T-cell (primary cell): ENCODE measurements at regions not wholly inside any gene's neighbourhood (a gene's known extent, or its start where the extent isn't known, plus 50 kb on each side); places are given as distances from the start of the nearest gene placed in this dataset.
A peak's percentile ranks its signal among the peaks of the same experiment; 100 is the strongest.

Experiments used
- ATAC-seq, 4 experiments: fragments of 200-7000 bp in 3 of 4; fragments of 150-1000 bp in 1 of 4; cut with Tn5 transposase; replicated peaks in 1 of 4; 1 replicate in 3 of 4; 2 replicates in 1 of 4; pipeline ENCODE4 v1.10.0; 2021; ENCODE audit warnings: moderate library complexity in 3 of 4, mild to moderate bottlenecking in 2 of 4, moderate number of reproducible peaks in 1 of 4
- CTCF ChIA-PET, 2 donors: fragments of 300-600 bp; sonication (Branson Sonifier 250); formaldehyde crosslinking; loops; one replicate each; lab custom pipeline; 2022; ENCODE audit warnings: antibody characterized with exemption in 2 of 2; lab: Charles Lee
- POLR2A ChIA-PET, 2 donors: fragments of 300-600 bp; sonication (Branson Sonifier 250); formaldehyde crosslinking; loops; one replicate each; lab custom pipeline; 2022; ENCODE audit warnings: antibody characterized with exemption in 2 of 2; lab: Charles Lee
- DNase-seq, 35 experiments: peaks; one replicate each; pipeline versions ENCODE4 v3.0.0 to v3.0.0-alpha.2; 2013 to 2023
- H3K27ac ChIP-seq: one replicate; pipeline ENCODE4 v1.5.1; 2013; ENCODE audit warnings: low read length
- H3K27me3 ChIP-seq, 2 experiments: replicated peaks in 1 of 2; 1 replicate in 1 of 2; 2 replicates in 1 of 2; pipeline versions ENCODE4 v1.6.1 to v1.7.0; 2013; ENCODE audit warnings: low read length in 1 of 2, mixed read lengths in 1 of 2; ENCODE audit not compliant: control insufficient read depth in 2 of 2, insufficient read depth in 2 of 2; ENCODE audit errors: extremely low read depth in 1 of 2
- H3K36me3 ChIP-seq, 2 donors: 1 replicate in 1 of 2; 2 replicates in 1 of 2; pipeline versions ENCODE4 v1.6.1 to v1.7.0; 2013; ENCODE audit warnings: low read length in 1 of 2; ENCODE audit not compliant: control insufficient read depth in 2 of 2, insufficient read depth in 1 of 2; ENCODE audit errors: extremely low read depth in 1 of 2
- H3K4me1 ChIP-seq, 2 experiments: 1 replicate in 1 of 2; 2 replicates in 1 of 2; pipeline versions ENCODE4 v1.6.1 to v1.7.0; 2013; ENCODE audit warnings: low read length in 2 of 2, mixed read lengths in 1 of 2; ENCODE audit not compliant: insufficient read depth in 2 of 2, control insufficient read depth in 1 of 2; ENCODE audit errors: extremely low read depth in 1 of 2
- H3K4me3 ChIP-seq, 2 donors: 1 replicate in 1 of 2; 2 replicates in 1 of 2; pipeline versions ENCODE4 v1.5.1 to v1.7.0; 2013; ENCODE audit warnings: mild to moderate bottlenecking in 2 of 2, low read length in 1 of 2, moderate library complexity in 1 of 2; ENCODE audit not compliant: control insufficient read depth in 1 of 2; ENCODE audit errors: extremely low read depth in 1 of 2
- H3K9me3 ChIP-seq: 2 replicates; pipeline ENCODE4 v1.7.0; 2013
- H3K27ac Mint-ChIP-seq, 2 donors: one replicate each; pipeline ENCODE4 v1.8.0; 2020 to 2021; ENCODE audit warnings: mild to moderate bottlenecking in 2 of 2, mixed read lengths in 2 of 2
- H3K27me3 Mint-ChIP-seq, 2 donors: one replicate each; pipeline ENCODE4 v1.8.0; 2021 to 2022; ENCODE audit warnings: mixed read lengths in 2 of 2
- H3K36me3 Mint-ChIP-seq: one replicate; pipeline ENCODE4 v1.8.0; 2021; ENCODE audit warnings: mixed read lengths
- H3K4me1 Mint-ChIP-seq, 3 donors: one replicate each; pipeline ENCODE4 v1.8.0; 2020 to 2022; ENCODE audit warnings: mixed read lengths in 3 of 3, mild to moderate bottlenecking in 1 of 3
- H3K4me3 Mint-ChIP-seq, 3 donors: one replicate each; pipeline ENCODE4 v1.8.0; 2020 to 2022; ENCODE audit warnings: mild to moderate bottlenecking in 3 of 3, mixed read lengths in 3 of 3, moderate library complexity in 3 of 3
- H3K9me3 Mint-ChIP-seq, 3 donors: one replicate each; pipeline ENCODE4 v1.8.0; 2020 to 2022; ENCODE audit warnings: mixed read lengths in 3 of 3
- whole genome bisulfite sequencing: methylation state at CpG from one replicate; pipeline ENCODE4 v1.1.5; 2013; ENCODE audit warnings: missing lambda C conversion rate; ENCODE audit not compliant: insufficient coverage; 5-methylcytosine and 5-hydroxymethylcytosine counted together

GRCh38 chr20:22403632-22404361 lies 180.6 kb downstream of the FOXA2 start:
- H3K4me3 Mint-ChIP-seq = peak overlapping the region; percentile 39 to 70 (median 58)
- POLR2A ChIA-PET = no interaction called here
- Histone ChIP-seq H3K27me3 (peaks cover 0 to 8% of the 10 kb centered on the region in 2 experiments), H3K36me3 (no peaks in the 10 kb centered on the region), H3K9me3 (no peaks in the 10 kb centered on the region), H3K4me3 (peak overlapping the region in 1 of 2 donors; percentile 6), H3K4me1 (peaks cover 0 to 2% of the 10 kb centered on the region in 2 experiments), H3K27ac (no peak overlapping the region)
- peaks cover 4 to 27% (median 10%) of the 10 kb centered on the region in 3 donors for H3K4me1 Mint-ChIP-seq
- no peak overlapping the region for H3K27ac Mint-ChIP-seq
- ATAC-seq = no peak
- H3K27me3 Mint-ChIP-seq = peaks cover 4 to 13% of the 10 kb centered on the region in 2 donors
- CTCF ChIA-PET = no interaction called here
- no peak for DNase-seq
- no peaks in the 10 kb centered on the region for H3K36me3 Mint-ChIP-seq
- 36% methylated on average over 6 of the region's 13 CpGs for WGBS
- peaks cover 2 to 6% (median 3%) of the 10 kb centered on the region in 3 donors for H3K9me3 Mint-ChIP-seq

DNA sequence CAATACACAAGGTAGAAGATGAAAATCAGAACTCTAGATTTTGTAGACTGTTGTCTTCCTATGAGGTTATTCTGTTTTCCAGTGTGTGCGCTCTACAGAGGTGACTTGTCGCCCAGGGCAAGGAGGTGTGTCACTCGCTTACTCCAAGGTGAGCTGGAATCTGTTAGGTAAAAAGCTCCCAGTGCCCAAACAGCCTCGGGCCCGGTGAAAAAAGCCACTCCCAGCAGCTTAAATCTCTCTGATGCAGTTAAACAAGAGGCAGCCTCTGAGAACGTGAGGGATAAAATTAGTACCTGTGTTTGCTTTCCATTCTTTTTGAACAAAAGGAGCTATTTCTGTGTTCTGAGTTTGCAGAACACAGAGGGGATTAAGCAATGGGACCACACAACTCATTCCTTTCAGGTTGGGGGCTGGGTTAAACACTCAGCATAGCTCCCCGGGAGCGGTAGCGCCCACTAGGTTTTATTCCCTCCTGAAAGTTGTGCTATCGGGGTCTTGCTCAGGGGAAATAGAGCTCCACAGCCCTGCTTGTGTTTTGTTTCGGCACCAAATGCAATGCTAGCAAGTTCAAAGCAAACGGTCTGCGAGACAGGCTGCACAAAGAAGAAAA lies 181.2 kb downstream of the FOXA2 start:
- H3K4me1 Mint-ChIP-seq = peaks cover 4 to 27% (median 10%) of the 10 kb centered on the region in 3 donors
- CTCF ChIA-PET = no interaction called here
- H3K27me3 Mint-ChIP-seq = peaks cover 4 to 14% of the 10 kb centered on the region in 2 donors
- peaks cover 0 to 6% (median 4%) of the 10 kb centered on the region in 3 donors for H3K9me3 Mint-ChIP-seq
- peaks cover 0 to 2% of the 10 kb centered on the region in 2 experiments for H3K4me1 ChIP-seq
- H3K27me3 ChIP-seq = peaks cover 0 to 8% of the 10 kb centered on the region in 2 experiments
- no peak overlapping the region for H3K27ac Mint-ChIP-seq
- H3K36me3 Mint-ChIP-seq = no peaks in the 10 kb centered on the region
- no peaks in the 10 kb centered on the region for H3K36me3 ChIP-seq
- 20% methylated on average over 7 of the region's 13 CpGs for WGBS
- H3K9me3 ChIP-seq = no peaks in the 10 kb centered on the region
- no peak overlapping the region for H3K4me3 ChIP-seq
- no peak for DNase-seq
- H3K4me3 Mint-ChIP-seq = peak overlapping the region in 2 of 3 donors; percentile 11 to 70
- ATAC-seq = no peak
- H3K27ac ChIP-seq = no peak overlapping the region
- POLR2A ChIA-PET = no interaction called here

DNA sequence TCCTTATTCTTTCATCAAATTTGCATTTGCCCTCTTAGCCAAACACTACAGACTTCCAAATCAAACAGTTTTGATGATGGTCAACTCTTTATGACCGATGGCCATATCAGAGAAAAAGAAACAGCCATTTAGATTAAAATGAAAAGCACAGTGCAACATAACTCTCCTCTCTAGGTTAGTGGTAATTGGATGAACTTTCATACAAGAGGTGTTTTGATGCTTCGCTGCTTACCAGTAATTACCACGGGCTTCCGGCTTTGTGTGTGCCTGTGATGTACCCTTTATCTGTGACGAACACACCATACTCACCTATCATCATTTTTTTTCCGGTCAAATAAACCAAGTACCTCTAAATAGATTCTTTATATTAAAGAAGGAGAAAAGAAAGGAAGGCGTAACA lies 181.8 kb downstream of the FOXA2 start:
- H3K36me3 ChIP-seq = no peaks in the 10 kb centered on the region
- peaks cover 0 to 6% (median 5%) of the 10 kb centered on the region in 3 donors for H3K9me3 Mint-ChIP-seq
- peaks cover 4 to 27% (median 10%) of the 10 kb centered on the region in 3 donors for H3K4me1 Mint-ChIP-seq
- H3K4me3 Mint-ChIP-seq = peak overlapping the region in 1 of 3 donors; percentile 70
- no peaks in the 10 kb centered on the region for H3K36me3 Mint-ChIP-seq
- ChIA-PET POLR2A (no interaction called here), CTCF (no interaction called here)
- no peak overlapping the region for H3K27ac ChIP-seq
- no peak overlapping the region for H3K4me3 ChIP-seq
- H3K4me1 ChIP-seq = peaks cover 0 to 2% of the 10 kb centered on the region in 2 experiments
- DNase-seq (no peak), ATAC-seq (no peak)
- WGBS = no CpG with 5 or more reads among the region's 7 CpGs
- no peaks in the 10 kb centered on the region for H3K9me3 ChIP-seq
- H3K27me3 Mint-ChIP-seq = peaks cover 4 to 14% of the 10 kb centered on the region in 2 donors
- H3K27me3 ChIP-seq = peaks cover 0 to 8% of the 10 kb centered on the region in 2 experiments
- H3K27ac Mint-ChIP-seq = no peak overlapping the region

DNA sequence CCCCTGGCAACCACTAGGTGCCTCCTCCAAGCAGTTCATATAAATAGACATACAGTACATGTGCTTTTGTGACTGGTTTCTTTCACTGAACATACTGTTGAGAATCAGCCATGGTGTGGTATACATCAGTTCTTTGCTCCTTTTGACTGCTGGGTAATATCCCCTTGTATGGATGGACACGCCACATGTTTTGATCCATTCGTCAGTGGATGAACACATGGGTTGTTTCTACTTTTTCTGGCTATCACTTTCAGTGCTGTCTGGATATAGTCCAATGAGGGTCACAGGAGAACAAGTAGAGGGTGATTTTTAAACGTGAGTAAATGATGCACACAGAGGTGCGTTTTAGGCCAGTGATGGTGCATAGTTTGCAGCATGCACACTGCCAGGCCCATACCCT lies 183.9 kb downstream of the FOXA2 start:
- H3K36me3 ChIP-seq = no peaks in the 10 kb centered on the region
- H3K4me1 ChIP-seq = no peaks in the 10 kb centered on the region
- no peak for ATAC-seq
- POLR2A ChIA-PET = no interaction called here
- H3K27ac Mint-ChIP-seq = no peak overlapping the region
- peaks cover 4 to 14% of the 10 kb centered on the region in 2 donors for H3K27me3 Mint-ChIP-seq
- H3K4me1 Mint-ChIP-seq = peaks cover 4 to 14% (median 5%) of the 10 kb centered on the region in 3 donors
- H3K27ac ChIP-seq = no peak overlapping the region
- no peak overlapping the region for H3K4me3 Mint-ChIP-seq
- no peaks in the 10 kb centered on the region for H3K36me3 Mint-ChIP-seq
- H3K27me3 ChIP-seq = peaks cover 0 to 8% of the 10 kb centered on the region in 2 experiments
- peaks cover 0 to 6% (median 5%) of the 10 kb centered on the region in 3 donors for H3K9me3 Mint-ChIP-seq
- DNase-seq = no peak
- 85% methylated on average over 3 of the region's 4 CpGs for WGBS
- H3K9me3 ChIP-seq = no peaks in the 10 kb centered on the region
- no peak overlapping the region for H3K4me3 ChIP-seq
- CTCF ChIA-PET = no interaction called here

DNA sequence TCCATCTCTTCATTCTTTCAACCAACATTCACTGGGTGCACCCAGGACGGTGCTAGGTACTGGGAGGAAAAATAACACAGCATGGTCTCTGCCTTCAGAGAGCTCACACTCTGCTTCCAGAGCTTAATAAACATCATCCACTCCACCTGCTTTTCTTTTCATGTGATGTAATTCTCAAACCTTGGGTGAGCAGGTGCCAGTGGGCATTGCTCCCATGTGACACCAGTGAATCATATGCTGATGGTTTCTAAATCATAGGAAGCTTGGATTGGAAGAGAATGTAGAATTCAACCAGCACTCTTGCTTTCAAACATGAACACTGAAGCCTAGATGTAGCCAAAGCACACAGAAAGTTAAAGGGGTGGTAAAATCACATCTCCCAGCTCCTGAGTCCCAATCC lies 189.8 kb downstream of the FOXA2 start:
- Histone ChIP-seq H3K27me3 (no peaks in the 10 kb centered on the region), H3K4me3 (no peak overlapping the region), H3K9me3 (no peaks in the 10 kb centered on the region), H3K4me1 (no peaks in the 10 kb centered on the region), H3K27ac (no peak overlapping the region), H3K36me3 (no peaks in the 10 kb centered on the region)
- Mint-ChIP-seq H3K9me3 (peaks cover 0 to 5% (median 0%) of the 10 kb centered on the region in 3 donors), H3K4me3 (no peak overlapping the region), H3K4me1 (no peaks in the 10 kb centered on the region), H3K27me3 (peaks cover 0 to 3% of the 10 kb centered on the region in 2 donors), H3K36me3 (no peaks in the 10 kb centered on the region), H3K27ac (no peak overlapping the region)
- DNase-seq (no peak), ATAC-seq (no peak)
- CTCF ChIA-PET = no interaction called here
- WGBS = no CpG with 5 or more reads among the region's 1 CpG
- POLR2A ChIA-PET = interaction anchor here in 1 of 2 donors (0.6 kb wide), 1 partner anchor 1341 kb away, joined by 12 read pairs; no protein-coding TSS in a partner anchor

GRCh38 chr20:22390543-22390903 lies 193.8 kb downstream of the FOXA2 start:
- ChIA-PET CTCF (no interaction called here), POLR2A (no interaction called here)
- no peaks in the 10 kb centered on the region for H3K27me3 ChIP-seq
- no peaks in the 10 kb centered on the region for H3K4me1 Mint-ChIP-seq
- no peak for ATAC-seq
- WGBS = 100% methylated on average over 1 of the region's 5 CpGs
- no peak overlapping the region for H3K4me3 Mint-ChIP-seq
- H3K9me3 Mint-ChIP-seq = peaks cover 0 to 10% (median 0%) of the 10 kb centered on the region in 3 donors
- no peaks in the 10 kb centered on the region for H3K36me3 ChIP-seq
- no peaks in the 10 kb centered on the region for H3K4me1 ChIP-seq
- no peak overlapping the region for H3K27ac ChIP-seq
- H3K36me3 Mint-ChIP-seq = no peaks in the 10 kb centered on the region
- no peak overlapping the region for H3K27ac Mint-ChIP-seq
- H3K27me3 Mint-ChIP-seq = peaks cover 0 to 4% of the 10 kb centered on the region in 2 donors
- H3K4me3 ChIP-seq = no peak overlapping the region
- DNase-seq = no peak
- no peaks in the 10 kb centered on the region for H3K9me3 ChIP-seq
